ENCODE measurements at regions not wholly inside any gene's neighbourhood (a gene's known extent, or its start where the extent isn't known, plus 50 kb on each side); places are given as distances from the start of the nearest gene placed in this dataset.

- H3K27me3 Mint-ChIP-seq (ENCODE audit: unreplicated experiment) = no peaks in the 10 kb centered on the region
- CTCF ChIA-PET = no interaction called here
- no peaks in the 10 kb centered on the region for H3K4me1 Mint-ChIP-seq (ENCODE audit: low read depth, unreplicated experiment)
- no peak for DNase-seq
- H3K4me3 Mint-ChIP-seq (ENCODE audit: low read depth, unreplicated experiment) = no peak overlapping the region
- H3K36me3 Mint-ChIP-seq (ENCODE audit: insufficient read depth, unreplicated experiment) = no peaks in the 10 kb centered on the region
- H3K27ac Mint-ChIP-seq (ENCODE audit: unreplicated experiment) = no peak overlapping the region
- H3K9me3 Mint-ChIP-seq (ENCODE audit: low read depth, unreplicated experiment) = peaks cover 5% of the 10 kb centered on the region
- intact Hi-C loops (cut with micrococcal nuclease; ENCODE audit: unreplicated experiment) = no loop called here
- TF ChIP-seq CTCF (IDR thresholded peaks at IDR 0.05; ENCODE audit: unreplicated experiment) = no peak
- no TSS peak for BruUV-seq (replicated peaks)
Measured at GRCh38 chr5:23718564-23718963, 211.2 kb downstream of the PRDM9 start.

- BruUV-seq (replicated peaks) = no TSS peak
- Mint-ChIP-seq H3K9me3 (ENCODE audit: low read depth, unreplicated experiment) (peaks cover 2% of the 10 kb centered on the region), H3K27me3 (ENCODE audit: unreplicated experiment) (no peaks in the 10 kb centered on the region), H3K36me3 (ENCODE audit: insufficient read depth, unreplicated experiment) (no peaks in the 10 kb centered on the region), H3K4me3 (ENCODE audit: low read depth, unreplicated experiment) (no peak overlapping the region), H3K4me1 (ENCODE audit: low read depth, unreplicated experiment) (no peaks in the 10 kb centered on the region), H3K27ac (ENCODE audit: unreplicated experiment) (no peak overlapping the region)
- no peak for DNase-seq
- intact Hi-C loops (cut with micrococcal nuclease; ENCODE audit: unreplicated experiment) = no loop called here
- CTCF ChIA-PET = no interaction called here
- TF ChIP-seq CTCF (IDR thresholded peaks at IDR 0.05; ENCODE audit: unreplicated experiment) = no peak
Measured at GRCh38 chr5:23721336-23721735, 213.9 kb downstream of the PRDM9 start.

DNA sequence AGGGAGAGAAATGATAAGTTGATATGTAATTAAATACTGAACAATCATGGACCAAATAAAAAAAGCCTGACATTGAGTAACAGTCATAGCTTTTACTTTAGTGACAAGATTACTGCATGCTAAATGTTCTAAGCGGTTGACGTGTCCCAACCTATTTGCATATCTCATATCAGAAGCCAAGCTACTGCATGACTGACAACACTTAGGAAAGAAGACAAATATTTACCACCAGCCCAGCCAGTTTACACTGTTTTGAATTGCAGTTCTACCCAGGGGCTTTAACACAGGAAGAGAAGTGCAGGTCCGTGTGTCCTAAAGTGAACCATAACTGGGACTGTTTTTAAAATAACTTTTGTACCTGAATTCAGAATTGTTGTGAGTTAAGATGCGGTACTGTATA lies 219.9 kb downstream of the PRDM9 start:
- Mint-ChIP-seq H3K36me3 (ENCODE audit: insufficient read depth, unreplicated experiment) (no peaks in the 10 kb centered on the region), H3K27ac (ENCODE audit: unreplicated experiment) (no peak overlapping the region), H3K27me3 (ENCODE audit: unreplicated experiment) (no peaks in the 10 kb centered on the region), H3K4me1 (ENCODE audit: low read depth, unreplicated experiment) (no peaks in the 10 kb centered on the region), H3K9me3 (ENCODE audit: low read depth, unreplicated experiment) (peaks cover 3% of the 10 kb centered on the region), H3K4me3 (ENCODE audit: low read depth, unreplicated experiment) (no peak overlapping the region)
- intact Hi-C loops (cut with micrococcal nuclease; ENCODE audit: unreplicated experiment) = no loop called here
- CTCF ChIA-PET = no interaction called here
- no TSS peak for BruUV-seq (replicated peaks)
- no peak for DNase-seq
- TF ChIP-seq CTCF (IDR thresholded peaks at IDR 0.05; ENCODE audit: unreplicated experiment) = no peak

GRCh38 chr5:23730023-23730422 lies 222.6 kb downstream of the PRDM9 start:
- H3K4me3 Mint-ChIP-seq (ENCODE audit: low read depth, unreplicated experiment) = no peak overlapping the region
- no peaks in the 10 kb centered on the region for H3K27me3 Mint-ChIP-seq (ENCODE audit: unreplicated experiment)
- intact Hi-C loops (cut with micrococcal nuclease; ENCODE audit: unreplicated experiment) = no loop called here
- no peaks in the 10 kb centered on the region for H3K4me1 Mint-ChIP-seq (ENCODE audit: low read depth, unreplicated experiment)
- peaks cover 3% of the 10 kb centered on the region for H3K9me3 Mint-ChIP-seq (ENCODE audit: low read depth, unreplicated experiment)
- CTCF ChIA-PET = no interaction called here
- H3K27ac Mint-ChIP-seq (ENCODE audit: unreplicated experiment) = no peak overlapping the region
- TF ChIP-seq CTCF (IDR thresholded peaks at IDR 0.05; ENCODE audit: unreplicated experiment) = no peak
- BruUV-seq (replicated peaks) = no TSS peak
- no peaks in the 10 kb centered on the region for H3K36me3 Mint-ChIP-seq (ENCODE audit: insufficient read depth, unreplicated experiment)
- DNase-seq = no peak

DNA sequence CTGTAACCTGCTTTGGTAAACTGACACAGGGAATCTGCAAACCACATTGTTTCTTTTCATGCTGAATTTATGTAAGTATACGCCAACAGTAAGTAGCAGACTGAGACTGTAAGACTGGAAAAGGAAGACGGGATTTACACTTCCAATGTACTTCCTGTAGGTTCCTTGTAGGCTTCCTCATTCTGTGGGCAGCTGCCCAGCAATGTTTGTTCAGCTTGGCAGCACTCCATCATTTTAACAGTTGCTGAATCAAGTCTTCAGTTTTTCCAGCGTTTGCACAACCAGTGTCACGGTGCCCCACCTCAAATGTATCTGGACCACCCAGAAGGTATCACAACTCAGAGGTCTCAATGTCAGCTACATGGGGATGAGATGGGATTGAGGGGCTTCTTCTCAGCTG lies 232.6 kb downstream of the PRDM9 start:
- no peak overlapping the region for H3K4me3 Mint-ChIP-seq (ENCODE audit: low read depth, unreplicated experiment)
- no peak for DNase-seq
- H3K4me1 Mint-ChIP-seq (ENCODE audit: low read depth, unreplicated experiment) = no peaks in the 10 kb centered on the region
- CTCF ChIA-PET = no interaction called here
- H3K36me3 Mint-ChIP-seq (ENCODE audit: insufficient read depth, unreplicated experiment) = no peaks in the 10 kb centered on the region
- intact Hi-C loops (cut with micrococcal nuclease; ENCODE audit: unreplicated experiment) = no loop called here
- H3K9me3 Mint-ChIP-seq (ENCODE audit: low read depth, unreplicated experiment) = peaks cover 2% of the 10 kb centered on the region
- no peaks in the 10 kb centered on the region for H3K27me3 Mint-ChIP-seq (ENCODE audit: unreplicated experiment)
- no peak for TF ChIP-seq CTCF (IDR thresholded peaks at IDR 0.05; ENCODE audit: unreplicated experiment)
- BruUV-seq (replicated peaks) = no TSS peak
- H3K27ac Mint-ChIP-seq (ENCODE audit: unreplicated experiment) = no peak overlapping the region
